OCI-LY7 (cell line): ENCODE measurements at regions not wholly inside any gene's neighbourhood (a gene's known extent, or its start where the extent isn't known, plus 50 kb on each side); places are given as distances from the start of the nearest gene placed in this dataset.

Experiments
- EZH2phosphoT487 ChIP-seq: fragments of 200-600 bp; sonication (generic); IDR thresholded peaks from 2 replicates; pipeline ENCODE4 v1.6.1; 2018; ENCODE audit warnings: low read depth, borderline replicate concordance, mild to moderate bottlenecking, mixed run types, antibody characterized with exemption, low read length, moderate library complexity, mixed read lengths
- TF ChIP-seq, protein P1 (sequence below): fragments of 200-600 bp; sonication (generic); conservative IDR thresholded peaks from 2 replicates; pipeline ENCODE4 v1.5.1; 2014; ENCODE audit warnings: mild to moderate bottlenecking, antibody characterized with exemption, low read length, moderate library complexity, mixed read lengths

GRCh38 chr6:94955156-94955555, 622.2 kb upstream of the MANEA start:
- TF ChIP-seq, protein P1, sequence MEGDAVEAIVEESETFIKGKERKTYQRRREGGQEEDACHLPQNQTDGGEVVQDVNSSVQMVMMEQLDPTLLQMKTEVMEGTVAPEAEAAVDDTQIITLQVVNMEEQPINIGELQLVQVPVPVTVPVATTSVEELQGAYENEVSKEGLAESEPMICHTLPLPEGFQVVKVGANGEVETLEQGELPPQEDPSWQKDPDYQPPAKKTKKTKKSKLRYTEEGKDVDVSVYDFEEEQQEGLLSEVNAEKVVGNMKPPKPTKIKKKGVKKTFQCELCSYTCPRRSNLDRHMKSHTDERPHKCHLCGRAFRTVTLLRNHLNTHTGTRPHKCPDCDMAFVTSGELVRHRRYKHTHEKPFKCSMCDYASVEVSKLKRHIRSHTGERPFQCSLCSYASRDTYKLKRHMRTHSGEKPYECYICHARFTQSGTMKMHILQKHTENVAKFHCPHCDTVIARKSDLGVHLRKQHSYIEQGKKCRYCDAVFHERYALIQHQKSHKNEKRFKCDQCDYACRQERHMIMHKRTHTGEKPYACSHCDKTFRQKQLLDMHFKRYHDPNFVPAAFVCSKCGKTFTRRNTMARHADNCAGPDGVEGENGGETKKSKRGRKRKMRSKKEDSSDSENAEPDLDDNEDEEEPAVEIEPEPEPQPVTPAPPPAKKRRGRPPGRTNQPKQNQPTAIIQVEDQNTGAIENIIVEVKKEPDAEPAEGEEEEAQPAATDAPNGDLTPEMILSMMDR = no peak
- no peak for TF ChIP-seq EZH2phosphoT487
